Colonic mucosa (tissue), 4 donors: ENCODE measurements at regions not wholly inside any gene's neighbourhood (a gene's known extent, or its start where the extent isn't known, plus 50 kb on each side); places are given as distances from the start of the nearest gene placed in this dataset.

Experiments used
- DNase-seq: peaks from one replicate; pipeline ENCODE4 v3.0.0-alpha.2; 2020
- H3K27ac ChIP-seq: fragments of 200-600 bp; one replicate; pipeline ENCODE4 v1.8.0; 2021
- H3K27me3 ChIP-seq: fragments of 200-600 bp; one replicate; pipeline ENCODE4 v1.8.0; 2021
- H3K36me3 ChIP-seq: fragments of 200-600 bp; one replicate; pipeline ENCODE4 v1.8.0; 2021
- H3K4me1 ChIP-seq: fragments of 200-600 bp; one replicate; pipeline ENCODE4 v1.8.0; 2021; ENCODE audit warnings: mild to moderate bottlenecking
- H3K4me3 ChIP-seq: fragments of 200-600 bp; one replicate; pipeline ENCODE4 v1.8.0; 2021
- H3K9ac ChIP-seq, 2 donors: one replicate each; pipeline ENCODE4 v1.7.0; 2013; ENCODE audit warnings: control low read depth in 2 of 2, low read depth in 2 of 2, low read length in 2 of 2
- H3K9me3 ChIP-seq: fragments of 200-600 bp; one replicate; pipeline ENCODE4 v1.8.0; 2021
- intact Hi-C: fragments of 100-400 bp; cut with DNase I; formaldehyde crosslinking; loops from one replicate; pipeline ENCODE4 v1.14.1; 2022
- TF ChIP-seq, protein P1 (sequence below): fragments of 200-600 bp; IDR thresholded peaks from one replicate; pipeline ENCODE4 v1.8.0; 2022; ENCODE audit warnings: antibody characterized with exemption, mild to moderate bottlenecking
- donor health status: healthy.
- donor health status: DM: no; HTN: no; CAD: no.
- donor health status: DM: no; HTN: no; CAD: no.

DNA sequence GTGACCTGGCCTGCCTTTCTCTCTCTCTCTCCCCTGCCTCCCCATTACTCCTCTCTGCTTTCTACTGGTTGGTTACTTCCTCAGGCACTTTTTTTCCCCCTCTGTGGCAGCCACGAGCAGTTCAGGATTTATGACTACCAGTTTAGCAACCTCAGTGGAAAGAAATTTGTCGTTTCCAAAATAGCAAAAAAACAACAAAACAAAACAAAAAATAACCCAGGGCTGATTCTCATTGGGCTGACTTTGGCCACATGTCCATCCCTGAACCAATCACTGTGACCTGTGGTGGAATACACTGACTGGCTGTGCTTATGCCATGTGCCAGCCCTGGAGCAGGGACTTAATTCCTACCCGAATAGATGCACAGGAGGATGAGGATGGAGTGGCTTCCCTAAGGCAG, 137.4 kb downstream of the TFAP2C start:
- intact Hi-C loops: no loop called here
- H3K36me3 ChIP-seq: no peaks in the 10 kb centered on the region

DNA sequence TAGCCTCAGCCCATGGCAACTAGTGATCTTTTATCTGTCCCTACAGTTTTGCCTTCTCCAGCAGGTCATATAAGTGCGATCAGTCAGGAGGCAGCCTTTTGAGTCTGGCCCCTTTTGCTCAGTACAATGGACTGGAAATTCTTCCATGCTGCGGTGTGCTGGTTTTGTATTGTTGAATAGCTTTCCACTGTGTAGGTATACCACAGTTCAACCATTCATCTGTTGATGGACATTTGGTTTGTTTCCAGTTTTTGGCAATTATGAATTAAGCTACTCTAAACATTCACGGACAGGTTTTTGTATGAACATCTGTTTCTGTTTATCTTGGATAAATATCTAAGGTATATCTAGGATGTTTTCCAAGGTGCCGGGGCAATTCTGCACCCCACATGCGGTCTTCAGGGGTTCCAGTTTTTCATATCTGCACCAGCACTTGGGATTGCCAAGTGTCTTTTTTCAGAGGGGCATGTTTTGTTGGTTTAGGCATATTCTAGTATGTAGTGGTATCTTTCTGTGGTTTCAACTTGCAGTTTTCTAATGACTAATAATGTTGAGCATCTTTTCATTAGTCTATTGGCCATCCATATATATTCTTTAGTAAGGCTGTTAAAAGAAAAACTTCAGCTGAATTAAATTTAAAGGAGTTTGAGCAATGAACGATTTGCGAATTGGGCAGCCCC, 141.0 kb downstream of the TFAP2C start:
- no peak for DNase-seq
- intact Hi-C loops: no loop called here

More for the DNA sequence above, 137.4 kb downstream of the TFAP2C start:
- no peak overlapping the region for H3K9ac ChIP-seq
- H3K27me3 ChIP-seq: no peaks in the 10 kb centered on the region
- no peak for DNase-seq
- no peak overlapping the region for H3K27ac ChIP-seq
- no peaks in the 10 kb centered on the region for H3K4me1 ChIP-seq
- no peaks in the 10 kb centered on the region for H3K9me3 ChIP-seq
- no peak overlapping the region for H3K4me3 ChIP-seq
- TF ChIP-seq, protein P1, sequence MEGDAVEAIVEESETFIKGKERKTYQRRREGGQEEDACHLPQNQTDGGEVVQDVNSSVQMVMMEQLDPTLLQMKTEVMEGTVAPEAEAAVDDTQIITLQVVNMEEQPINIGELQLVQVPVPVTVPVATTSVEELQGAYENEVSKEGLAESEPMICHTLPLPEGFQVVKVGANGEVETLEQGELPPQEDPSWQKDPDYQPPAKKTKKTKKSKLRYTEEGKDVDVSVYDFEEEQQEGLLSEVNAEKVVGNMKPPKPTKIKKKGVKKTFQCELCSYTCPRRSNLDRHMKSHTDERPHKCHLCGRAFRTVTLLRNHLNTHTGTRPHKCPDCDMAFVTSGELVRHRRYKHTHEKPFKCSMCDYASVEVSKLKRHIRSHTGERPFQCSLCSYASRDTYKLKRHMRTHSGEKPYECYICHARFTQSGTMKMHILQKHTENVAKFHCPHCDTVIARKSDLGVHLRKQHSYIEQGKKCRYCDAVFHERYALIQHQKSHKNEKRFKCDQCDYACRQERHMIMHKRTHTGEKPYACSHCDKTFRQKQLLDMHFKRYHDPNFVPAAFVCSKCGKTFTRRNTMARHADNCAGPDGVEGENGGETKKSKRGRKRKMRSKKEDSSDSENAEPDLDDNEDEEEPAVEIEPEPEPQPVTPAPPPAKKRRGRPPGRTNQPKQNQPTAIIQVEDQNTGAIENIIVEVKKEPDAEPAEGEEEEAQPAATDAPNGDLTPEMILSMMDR: no peak

DNA sequence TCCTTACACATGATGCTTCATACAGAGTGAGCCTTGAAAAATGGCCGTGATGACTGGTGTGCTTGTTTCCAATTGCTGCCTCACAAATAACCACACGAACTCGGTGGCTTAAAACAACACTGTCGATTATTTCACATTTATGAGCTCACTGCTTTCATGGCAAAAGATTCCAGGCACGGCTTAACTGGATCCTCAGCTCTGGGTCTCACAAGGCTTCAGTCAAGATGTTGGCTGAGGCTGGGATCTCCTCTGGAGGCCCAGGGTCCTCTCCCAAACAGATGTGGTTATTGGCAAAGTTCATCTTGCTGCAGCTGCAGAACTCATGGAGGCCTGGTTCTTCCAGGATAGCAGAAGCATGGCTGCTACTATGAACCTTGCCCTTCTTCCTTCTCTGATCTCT, 144.6 kb downstream of the TFAP2C start:
- Histone ChIP-seq H3K9me3 (no peaks in the 10 kb centered on the region), H3K4me3 (no peak overlapping the region), H3K4me1 (no peaks in the 10 kb centered on the region), H3K36me3 (no peaks in the 10 kb centered on the region), H3K27ac (no peak overlapping the region), H3K27me3 (no peaks in the 10 kb centered on the region), H3K9ac (no peak overlapping the region)
- DNase-seq: no peak
- intact Hi-C loops: no loop called here
- TF ChIP-seq, protein P1: no peak

More for the DNA sequence above, 141.0 kb downstream of the TFAP2C start:
- Histone ChIP-seq H3K4me1 (no peaks in the 10 kb centered on the region), H3K36me3 (no peaks in the 10 kb centered on the region), H3K9me3 (no peaks in the 10 kb centered on the region), H3K9ac (no peak overlapping the region), H3K27me3 (no peaks in the 10 kb centered on the region), H3K27ac (no peak overlapping the region), H3K4me3 (no peak overlapping the region)
- TF ChIP-seq, protein P1: no peak

DNA sequence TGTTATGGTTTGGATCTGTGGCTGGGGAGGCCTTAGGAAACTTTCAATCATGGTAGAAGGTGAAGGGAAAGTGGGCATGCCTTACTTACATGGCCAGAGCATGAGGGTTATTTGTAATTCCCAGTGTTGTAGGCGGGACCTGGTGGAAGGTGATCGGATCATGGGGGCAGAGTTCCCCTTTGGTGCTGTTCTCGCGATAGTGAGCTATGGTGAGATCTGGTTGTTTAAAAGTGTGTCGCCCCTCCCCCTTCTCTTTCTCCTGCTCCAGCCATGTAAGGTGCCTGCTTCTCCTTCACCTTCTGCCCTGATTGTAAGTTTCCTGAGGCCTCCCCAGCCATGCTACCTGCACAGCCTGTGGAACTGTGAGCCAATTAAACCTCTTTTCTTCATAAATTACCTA, 145.8 kb downstream of the TFAP2C start:
- H3K27me3 ChIP-seq: no peaks in the 10 kb centered on the region
- H3K4me3 ChIP-seq: no peak overlapping the region
- intact Hi-C loops: no loop called here
- TF ChIP-seq, protein P1: no peak
- no peak for DNase-seq
- H3K36me3 ChIP-seq: no peaks in the 10 kb centered on the region
- H3K4me1 ChIP-seq: no peaks in the 10 kb centered on the region
- no peaks in the 10 kb centered on the region for H3K9me3 ChIP-seq
- H3K9ac ChIP-seq: no peak overlapping the region
- no peak overlapping the region for H3K27ac ChIP-seq

DNA sequence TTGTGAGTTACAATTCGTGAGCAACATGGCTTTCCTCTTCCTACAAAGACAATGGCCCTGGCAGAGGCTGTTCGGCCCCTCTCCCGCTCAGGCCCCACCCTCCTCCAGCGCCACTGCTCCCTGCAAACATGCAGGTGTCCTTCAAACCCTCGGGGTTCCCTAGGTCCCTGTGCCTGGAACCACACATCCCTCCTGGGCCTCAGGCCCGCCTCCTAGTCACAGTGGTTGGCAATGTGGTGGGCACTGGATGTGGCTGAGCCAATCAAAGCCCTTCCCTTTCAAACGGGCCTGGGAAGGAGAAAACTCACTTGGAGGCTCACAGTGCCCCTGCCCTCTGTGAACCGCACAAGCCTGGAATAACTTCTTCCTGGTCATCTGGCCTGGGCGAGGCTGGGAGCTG, 147.2 kb downstream of the TFAP2C start:
- no peaks in the 10 kb centered on the region for H3K36me3 ChIP-seq
- DNase-seq: no peak
- no peak overlapping the region for H3K4me3 ChIP-seq
- no peaks in the 10 kb centered on the region for H3K9me3 ChIP-seq
- H3K4me1 ChIP-seq: no peaks in the 10 kb centered on the region
- H3K27me3 ChIP-seq: no peaks in the 10 kb centered on the region
- no peak overlapping the region for H3K27ac ChIP-seq
- TF ChIP-seq, protein P1: no peak
- H3K9ac ChIP-seq: no peak overlapping the region
- intact Hi-C loops: no loop called here
